ENCODE measurements at regions not wholly inside any gene's neighbourhood (a gene's known extent, or its start where the extent isn't known, plus 50 kb on each side); places are given as distances from the start of the nearest gene placed in this dataset.

DNA sequence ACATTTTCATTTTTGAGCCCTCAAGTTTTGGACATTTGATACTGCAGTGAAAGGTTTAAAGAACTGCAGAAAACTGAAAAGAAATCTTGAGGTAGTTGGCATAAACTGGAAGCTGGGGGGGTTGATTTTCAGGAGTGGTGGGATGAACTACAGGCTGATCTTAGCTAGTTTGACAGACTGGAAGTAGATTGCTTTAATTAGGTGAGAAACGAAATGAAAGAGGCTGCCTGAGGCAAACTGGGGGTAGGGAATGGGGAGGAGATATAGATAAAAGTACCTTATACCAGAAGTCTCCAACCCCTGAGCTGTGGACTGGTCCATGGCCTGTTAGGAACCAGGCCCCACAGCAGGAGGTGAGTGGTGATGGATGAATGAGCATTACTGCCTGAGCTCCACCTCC is 101.4 kb upstream of the SPEF2 start:
- TF ChIP-seq EZH2 (IDR thresholded peaks at IDR 0.05) = no peak
- TF ChIP-seq POLR2AphosphoS5 (IDR thresholded peaks at IDR 0.05; ENCODE audit: borderline replicate concordance, low read depth, low read length) = no peak
- no peak for TF ChIP-seq FOXP2 (optimal IDR thresholded peaks at IDR 0.05; ENCODE audit: control extremely low read depth, extremely low read length, insufficient read depth)
